Nephron progenitor cell (in vitro differentiated cells): ENCODE measurements at regions not wholly inside any gene's neighbourhood (a gene's known extent, or its start where the extent isn't known, plus 50 kb on each side); places are given as distances from the start of the nearest gene placed in this dataset.

Experiments used
- DNase-seq: peaks from one replicate; pipeline ENCODE4 v3.0.0; 2021
- H3K27ac Mint-ChIP-seq: 2 replicates; pipeline ENCODE4 v1.8.0; 2021; ENCODE audit warnings: mild to moderate bottlenecking, moderate library complexity, mixed read lengths
- H3K27me3 Mint-ChIP-seq: 2 replicates; pipeline ENCODE4 v1.8.0; 2021; ENCODE audit warnings: mild to moderate bottlenecking, low read depth, mixed read lengths; ENCODE audit not compliant: poor library complexity
- H3K36me3 Mint-ChIP-seq: 2 replicates; pipeline ENCODE4 v1.8.0; 2021; ENCODE audit warnings: low read depth, mixed read lengths
- H3K4me1 Mint-ChIP-seq: 2 replicates; pipeline ENCODE4 v1.8.0; 2021; ENCODE audit warnings: mixed read lengths
- H3K4me3 Mint-ChIP-seq: 2 replicates; pipeline ENCODE4 v1.8.0; 2021; ENCODE audit warnings: mild to moderate bottlenecking, moderate library complexity, mixed read lengths
- H3K9me3 Mint-ChIP-seq: 2 replicates; pipeline ENCODE4 v1.8.0; 2021; ENCODE audit warnings: mild to moderate bottlenecking, moderate library complexity, mixed read lengths
- TF ChIP-seq, protein P1 (sequence below): fragments of 200-600 bp; sonication (generic); IDR thresholded peaks from 2 replicates; pipeline ENCODE4 v1.5.0; 2021; ENCODE audit warnings: antibody characterized with exemption

DNA sequence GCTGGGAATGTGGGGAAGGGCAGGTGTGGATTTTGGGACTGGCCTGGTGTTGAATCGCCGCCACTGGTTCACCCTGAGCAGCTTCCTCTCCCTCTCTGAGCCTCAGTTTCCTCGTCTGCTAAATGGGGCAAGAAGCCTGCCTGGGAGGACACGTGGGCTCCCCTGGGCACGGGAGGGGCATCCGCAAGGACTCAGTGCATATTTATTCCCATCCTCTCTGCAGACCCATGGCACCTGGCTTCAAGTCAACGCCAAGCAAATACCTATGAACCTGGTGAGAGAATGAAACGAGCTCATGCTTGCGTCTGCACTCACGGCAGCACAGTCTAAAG lies 234.4 kb downstream of the PTPRU start:
- TF ChIP-seq, protein P1, sequence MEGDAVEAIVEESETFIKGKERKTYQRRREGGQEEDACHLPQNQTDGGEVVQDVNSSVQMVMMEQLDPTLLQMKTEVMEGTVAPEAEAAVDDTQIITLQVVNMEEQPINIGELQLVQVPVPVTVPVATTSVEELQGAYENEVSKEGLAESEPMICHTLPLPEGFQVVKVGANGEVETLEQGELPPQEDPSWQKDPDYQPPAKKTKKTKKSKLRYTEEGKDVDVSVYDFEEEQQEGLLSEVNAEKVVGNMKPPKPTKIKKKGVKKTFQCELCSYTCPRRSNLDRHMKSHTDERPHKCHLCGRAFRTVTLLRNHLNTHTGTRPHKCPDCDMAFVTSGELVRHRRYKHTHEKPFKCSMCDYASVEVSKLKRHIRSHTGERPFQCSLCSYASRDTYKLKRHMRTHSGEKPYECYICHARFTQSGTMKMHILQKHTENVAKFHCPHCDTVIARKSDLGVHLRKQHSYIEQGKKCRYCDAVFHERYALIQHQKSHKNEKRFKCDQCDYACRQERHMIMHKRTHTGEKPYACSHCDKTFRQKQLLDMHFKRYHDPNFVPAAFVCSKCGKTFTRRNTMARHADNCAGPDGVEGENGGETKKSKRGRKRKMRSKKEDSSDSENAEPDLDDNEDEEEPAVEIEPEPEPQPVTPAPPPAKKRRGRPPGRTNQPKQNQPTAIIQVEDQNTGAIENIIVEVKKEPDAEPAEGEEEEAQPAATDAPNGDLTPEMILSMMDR, result no peak
- Mint-ChIP-seq H3K27ac (no peak overlapping the region), H3K27me3 (peaks cover 8% of the 10 kb centered on the region), H3K4me1 (peaks cover 70% of the 10 kb centered on the region), H3K9me3 (peaks cover 12% of the 10 kb centered on the region), H3K4me3 (peak overlapping the region; percentile 39), H3K36me3 (no peaks in the 10 kb centered on the region)
- no peak for DNase-seq

DNA sequence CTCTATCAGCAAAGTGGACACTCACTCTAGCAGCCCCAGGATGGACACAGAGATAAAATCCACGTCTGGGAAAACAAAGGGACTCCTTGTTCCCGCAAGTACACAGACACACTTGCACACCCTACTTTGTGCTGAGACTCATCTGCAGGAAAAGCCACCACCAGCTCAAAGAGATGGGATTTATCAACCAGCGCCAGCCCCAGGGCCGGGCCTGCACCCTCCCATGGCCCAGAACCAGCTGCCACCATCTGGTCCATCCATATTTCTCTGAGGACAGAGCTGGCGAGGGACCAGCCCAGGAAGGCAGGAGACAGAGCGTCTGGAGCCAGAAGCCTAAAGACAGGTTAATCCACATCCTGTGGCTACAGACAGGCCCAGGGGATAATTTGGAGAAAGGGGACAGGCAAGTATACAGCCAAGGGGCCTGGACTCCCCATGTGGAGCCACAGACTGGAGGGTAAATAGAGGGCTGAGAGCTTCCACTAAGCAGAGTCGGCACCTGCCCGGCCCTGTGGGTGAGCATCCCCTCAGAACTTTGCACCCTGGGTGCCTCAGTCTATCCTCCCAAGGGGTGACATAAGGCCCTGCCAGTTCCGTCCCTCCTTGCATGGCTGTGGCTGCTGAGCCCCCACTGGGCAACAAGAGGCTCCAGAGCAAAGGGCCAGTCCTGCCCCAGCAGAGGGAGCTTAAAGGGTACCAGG lies 233.9 kb downstream of the PTPRU start:
- no peak for DNase-seq
- Mint-ChIP-seq H3K9me3 (peaks cover 18% of the 10 kb centered on the region), H3K36me3 (peaks cover 2% of the 10 kb centered on the region), H3K27ac (no peak overlapping the region), H3K4me1 (peaks cover 70% of the 10 kb centered on the region), H3K27me3 (peaks cover 8% of the 10 kb centered on the region), H3K4me3 (no peak overlapping the region)
- TF ChIP-seq, protein P1, result no peak

GRCh38 chr1:29469457-29469856 lies 233.1 kb downstream of the PTPRU start:
- TF ChIP-seq, protein P1, result no peak
- peaks cover 3% of the 10 kb centered on the region for H3K27me3 Mint-ChIP-seq
- H3K4me1 Mint-ChIP-seq, result peaks cover 63% of the 10 kb centered on the region
- H3K9me3 Mint-ChIP-seq, result peaks cover 25% of the 10 kb centered on the region
- H3K36me3 Mint-ChIP-seq, result peaks cover 6% of the 10 kb centered on the region
- no peak overlapping the region for H3K4me3 Mint-ChIP-seq
- no peak for DNase-seq
- no peak overlapping the region for H3K27ac Mint-ChIP-seq

- TF ChIP-seq, protein P1, result no peak
- Mint-ChIP-seq H3K27me3 (peaks cover 3% of the 10 kb centered on the region), H3K36me3 (peaks cover 12% of the 10 kb centered on the region), H3K4me1 (peaks cover 51% of the 10 kb centered on the region), H3K27ac (no peak overlapping the region), H3K9me3 (peaks cover 38% of the 10 kb centered on the region), H3K4me3 (no peak overlapping the region)
- no peak for DNase-seq
Observed at GRCh38 chr1:29467989-29468900, 231.9 kb downstream of the PTPRU start.

DNA sequence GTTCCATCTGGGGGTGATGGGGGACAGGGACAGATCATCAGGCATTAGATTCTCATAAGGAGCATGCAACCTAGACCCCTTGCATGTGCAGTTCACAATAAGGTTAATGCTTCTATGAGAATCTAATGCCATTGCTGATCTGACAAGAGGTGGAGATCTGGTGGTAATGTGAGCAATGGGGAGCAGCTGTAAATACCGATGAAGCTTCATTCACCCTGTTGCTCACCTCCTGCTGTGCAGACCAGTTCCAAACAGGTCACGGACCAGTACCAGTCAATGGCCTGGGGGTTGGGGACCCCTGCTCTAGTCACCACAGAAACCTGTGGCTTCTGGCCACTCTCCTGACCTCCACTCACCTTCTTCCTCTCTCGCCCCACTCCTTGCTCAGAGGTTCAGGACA lies 229.9 kb downstream of the PTPRU start:
- peaks cover 43% of the 10 kb centered on the region for H3K4me1 Mint-ChIP-seq
- no peak overlapping the region for H3K27ac Mint-ChIP-seq
- no peak for DNase-seq
- peaks cover 39% of the 10 kb centered on the region for H3K9me3 Mint-ChIP-seq
- TF ChIP-seq, protein P1, result no peak
- peaks cover 12% of the 10 kb centered on the region for H3K36me3 Mint-ChIP-seq
- no peak overlapping the region for H3K4me3 Mint-ChIP-seq
- peaks cover 7% of the 10 kb centered on the region for H3K27me3 Mint-ChIP-seq
